ENCODE measurements at regions not wholly inside any gene's neighbourhood (a gene's known extent, or its start where the extent isn't known, plus 50 kb on each side); places are given as distances from the start of the nearest gene placed in this dataset.
"Not testable (repeated sequence)": the region's sequence is repeated elsewhere in the genome, so short reads cannot be mapped to it uniquely, and the experiment has no call there.

DNA sequence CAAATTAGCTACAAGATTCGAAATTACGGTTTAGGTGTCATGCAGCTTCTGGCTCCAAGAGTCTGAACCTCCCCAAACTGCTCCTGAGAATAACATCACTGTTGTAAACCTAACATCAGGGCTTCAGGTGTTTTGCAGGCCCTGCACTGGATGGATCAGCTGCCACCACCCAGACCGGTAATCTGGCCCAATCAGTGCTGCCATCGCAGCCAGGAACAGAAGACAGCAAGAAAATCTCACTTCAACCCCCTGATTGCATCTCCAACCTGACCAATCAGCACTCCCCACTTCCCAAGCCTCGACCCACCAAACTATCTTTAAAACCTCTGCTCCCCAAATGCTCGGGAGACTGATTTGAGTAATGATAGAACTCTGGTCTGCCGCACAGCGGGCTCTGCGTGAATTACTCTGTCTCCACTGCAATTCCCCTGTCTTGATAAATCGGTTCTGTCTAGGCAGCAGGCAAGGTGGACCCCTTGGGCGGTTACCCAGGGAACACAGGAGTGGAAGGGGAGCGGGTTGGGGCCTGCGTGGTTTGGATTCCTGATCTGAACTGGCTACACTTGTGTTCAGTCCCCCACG is 268.5 kb upstream of the SFSWAP start:
- H3K4me3 ChIP-seq (ENCODE audit: low read length) = no peak overlapping the region
- TF ChIP-seq ZNF274 (IDR thresholded peaks at IDR 0.05; ENCODE audit: low read depth, low read length) = no peak

DNA sequence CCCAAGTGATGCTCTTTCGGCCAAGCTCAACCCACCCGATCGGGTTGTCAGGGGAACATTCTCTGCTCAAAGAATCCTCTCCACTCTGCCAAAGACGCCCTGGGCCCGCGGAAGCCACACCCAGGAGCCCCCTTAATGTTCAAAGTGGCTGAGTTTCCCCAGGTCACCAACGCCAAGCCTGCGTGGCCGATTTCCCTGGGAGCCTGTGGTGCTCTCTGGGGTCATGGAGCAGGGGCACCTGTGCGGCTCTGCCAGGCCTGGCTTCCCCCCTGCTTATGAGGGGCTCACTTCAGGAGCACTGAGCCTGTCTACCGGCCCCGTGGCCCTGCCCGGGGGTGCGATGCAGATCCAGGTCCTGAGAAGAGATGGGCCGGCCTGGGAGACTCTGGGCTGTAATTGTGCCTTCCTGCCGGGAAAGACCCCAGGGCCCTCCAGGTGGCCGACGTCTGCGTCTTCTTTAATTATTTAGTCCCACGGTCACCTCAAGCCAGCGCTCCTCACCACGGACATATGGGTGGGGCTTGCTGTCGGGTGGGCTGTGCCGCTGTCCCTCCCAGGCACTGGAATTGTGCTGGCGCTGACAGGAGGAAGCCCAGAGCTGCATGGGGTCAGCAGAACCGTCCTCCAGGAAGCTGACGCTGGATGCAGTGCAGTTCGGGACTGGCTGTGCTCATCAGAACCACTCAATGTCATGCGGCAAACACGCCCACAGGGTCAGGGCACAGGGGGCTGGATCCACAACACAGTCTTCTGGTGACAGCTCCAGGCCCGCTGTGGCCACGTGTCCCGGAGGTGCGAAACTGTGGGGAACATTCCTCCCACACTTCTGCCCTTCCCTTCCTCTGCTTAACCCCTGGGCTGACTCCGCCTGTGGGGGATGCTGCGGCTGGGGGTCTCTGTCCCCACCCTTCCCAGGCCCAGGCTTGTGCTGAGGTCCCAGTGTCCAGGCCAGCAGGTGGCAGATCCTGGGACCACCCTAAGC is 267.6 kb upstream of the SFSWAP start:
- no peak for TF ChIP-seq ZNF274 (IDR thresholded peaks at IDR 0.05; ENCODE audit: low read depth, low read length)
- no peak overlapping the region for H3K4me3 ChIP-seq (ENCODE audit: low read length)

DNA sequence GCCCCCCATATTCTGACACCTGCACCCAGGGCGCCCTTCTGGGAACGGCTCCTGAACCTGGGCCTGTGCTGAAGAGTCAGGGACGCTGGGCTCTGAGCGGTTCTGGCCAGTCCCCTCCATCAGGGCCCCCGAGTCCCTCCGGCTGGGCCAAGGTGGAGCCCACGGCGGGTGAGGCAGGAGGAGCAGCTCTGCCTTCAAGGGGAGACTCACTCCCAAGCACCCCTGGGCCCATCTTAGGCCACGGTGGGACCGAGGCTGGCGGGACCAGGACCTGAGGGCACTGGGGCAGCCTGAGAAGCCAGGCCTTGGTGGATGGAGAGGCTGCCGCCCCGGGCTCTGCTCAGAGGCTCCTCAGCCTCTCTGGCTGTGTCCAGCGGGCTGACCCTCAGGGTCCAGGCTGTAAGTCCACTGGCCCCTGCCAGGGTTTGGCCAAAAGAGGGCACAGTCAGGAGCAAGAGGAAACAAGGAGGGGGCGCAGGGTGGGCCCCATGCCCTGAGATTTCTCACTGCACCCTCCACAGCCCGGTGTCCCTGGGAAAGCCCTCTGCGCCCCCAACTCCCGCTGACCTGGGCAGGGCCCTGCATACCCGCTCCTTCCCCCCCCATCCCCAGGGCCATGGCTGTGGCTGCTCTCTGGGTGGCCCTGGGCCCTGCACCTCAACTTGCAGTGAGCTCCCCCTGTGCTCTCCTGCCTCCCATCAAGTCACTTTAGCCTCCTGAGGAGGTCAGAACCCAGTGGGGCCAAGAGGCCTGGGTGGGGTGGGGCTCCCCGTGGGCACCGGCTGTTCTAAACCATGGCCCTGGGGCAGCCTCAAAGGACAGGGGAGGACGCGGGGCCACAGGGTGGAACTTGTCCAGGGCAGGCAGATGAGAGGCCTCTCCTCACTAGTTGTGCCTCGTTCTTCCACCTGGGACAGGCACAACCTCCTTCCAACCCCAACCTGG is 266.4 kb upstream of the SFSWAP start:
- TF ChIP-seq ZNF274 (IDR thresholded peaks at IDR 0.05; ENCODE audit: low read depth, low read length) = no peak
- no peak overlapping the region for H3K4me3 ChIP-seq (ENCODE audit: low read length)

- TF ChIP-seq ZNF274 (IDR thresholded peaks at IDR 0.05; ENCODE audit: low read depth, low read length) = no peak
- H3K4me3 ChIP-seq (ENCODE audit: low read length) = no peak overlapping the region
Measured at GRCh38 chr12:131445184-131445774, 265.6 kb upstream of the SFSWAP start.

GRCh38 chr12:131445795-131446194 is 265.1 kb upstream of the SFSWAP start:
- no peak overlapping the region for H3K4me3 ChIP-seq (ENCODE audit: low read length)
- no peak for TF ChIP-seq ZNF274 (IDR thresholded peaks at IDR 0.05; ENCODE audit: low read depth, low read length)

GRCh38 chr12:131447636-131448035 is 263.3 kb upstream of the SFSWAP start:
- not testable (repeated sequence) for H3K4me3 ChIP-seq (ENCODE audit: low read length)

GRCh38 chr12:131448254-131448795 is 262.6 kb upstream of the SFSWAP start:
- H3K4me3 ChIP-seq (ENCODE audit: low read length) = no peak overlapping the region
- no peak for TF ChIP-seq ZNF274 (IDR thresholded peaks at IDR 0.05; ENCODE audit: low read depth, low read length)

- TF ChIP-seq ZNF274 (IDR thresholded peaks at IDR 0.05; ENCODE audit: low read depth, low read length) = no peak
- no peak overlapping the region for H3K4me3 ChIP-seq (ENCODE audit: low read length)
Measured at GRCh38 chr12:131449027-131449426, 261.9 kb upstream of the SFSWAP start.

DNA sequence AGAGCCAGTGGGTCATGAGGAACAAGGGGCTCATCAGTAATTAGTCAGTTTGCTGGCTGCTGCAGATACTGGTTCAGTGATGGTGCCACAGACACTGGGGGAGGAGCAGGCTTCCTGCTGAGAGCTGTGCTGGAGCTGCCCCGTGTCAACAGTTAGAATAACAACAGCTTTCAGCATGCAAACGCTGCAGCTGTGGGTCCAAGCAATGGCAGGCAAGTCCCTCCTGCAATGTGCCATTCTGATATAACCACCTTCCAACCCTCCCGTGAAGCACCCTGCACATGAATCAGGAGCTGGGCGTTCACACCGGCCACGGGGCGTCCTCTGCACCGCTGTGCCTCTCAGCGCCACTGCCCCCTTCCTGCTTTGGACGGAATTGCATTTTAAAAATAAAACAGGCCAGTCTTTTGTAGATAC is 258.4 kb upstream of the SFSWAP start:
- TF ChIP-seq ZNF274 (IDR thresholded peaks at IDR 0.05; ENCODE audit: low read depth, low read length) = no peak
- H3K4me3 ChIP-seq (ENCODE audit: low read length) = no peak overlapping the region

- no peak overlapping the region for H3K4me3 ChIP-seq (ENCODE audit: low read length)
- TF ChIP-seq ZNF274 (IDR thresholded peaks at IDR 0.05; ENCODE audit: low read depth, low read length) = no peak
Measured at GRCh38 chr12:131454418-131455217, 256.3 kb upstream of the SFSWAP start.

DNA sequence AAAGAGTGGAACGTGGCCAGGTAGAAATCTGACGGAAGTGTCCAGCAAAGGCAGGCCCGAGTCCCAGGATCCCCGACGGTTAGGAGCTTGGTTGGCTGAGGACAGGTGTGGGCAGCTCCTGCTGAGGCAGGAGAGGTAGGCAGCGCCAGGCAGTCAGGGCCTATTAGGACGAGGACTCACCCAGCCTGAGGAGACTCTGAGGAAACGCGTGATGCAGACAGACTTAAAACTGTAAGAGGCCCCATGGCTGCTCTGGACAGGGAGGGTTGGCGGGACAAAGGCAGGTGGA is 255.7 kb upstream of the SFSWAP start:
- TF ChIP-seq ZNF274 (IDR thresholded peaks at IDR 0.05; ENCODE audit: low read depth, low read length) = no peak
- no peak overlapping the region for H3K4me3 ChIP-seq (ENCODE audit: low read length)

DNA sequence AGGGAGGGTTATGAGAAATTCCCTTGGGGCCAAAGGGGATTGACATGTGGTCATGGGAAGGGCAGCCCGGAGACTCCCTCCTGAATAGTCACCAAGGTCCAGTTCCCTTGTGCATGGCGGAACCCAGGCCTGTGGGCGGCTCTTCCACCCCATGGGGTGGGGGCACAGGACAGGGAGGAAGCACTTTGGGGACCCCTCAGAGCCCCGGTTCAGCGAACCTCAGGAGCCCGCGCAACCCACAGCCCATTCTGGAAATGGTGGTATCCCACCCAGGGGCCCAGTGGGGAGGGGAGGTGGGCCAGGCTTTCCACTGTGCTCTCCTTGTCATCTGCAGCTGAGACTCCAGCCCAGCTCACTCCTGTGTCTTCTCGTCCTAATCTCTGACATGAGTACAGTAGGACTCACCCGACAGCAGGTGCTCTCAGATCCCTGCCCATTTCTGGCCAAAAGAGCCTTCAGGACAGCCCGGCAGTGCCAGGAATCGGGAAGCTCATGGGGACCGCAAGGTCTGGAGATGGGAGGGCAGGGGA is 255.2 kb upstream of the SFSWAP start:
- TF ChIP-seq ZNF274 (IDR thresholded peaks at IDR 0.05; ENCODE audit: low read depth, low read length) = no peak
- no peak overlapping the region for H3K4me3 ChIP-seq (ENCODE audit: low read length)

Measured in GM08714 (cell line).